Stimulated activated naive CD8-positive, alpha-beta T cell treated with anti-CD3 and anti-CD28 coated beads, Interleukin-15, Interleukin-2, amounts not matched to agents 100 ng/mL and 50 ng/mL, for 24 hours (primary cell): ENCODE measurements at regions not wholly inside any gene's neighbourhood (a gene's known extent, or its start where the extent isn't known, plus 50 kb on each side); places are given as distances from the start of the nearest gene placed in this dataset.
"Not testable (repeated sequence)": the region's sequence is repeated elsewhere in the genome, so short reads cannot be mapped to it uniquely, and the experiment has no call there.

Source experiments
- H3K27ac Mint-ChIP-seq: one replicate; pipeline ENCODE4 v1.8.0; 2021; ENCODE audit warnings: mild to moderate bottlenecking, mixed read lengths
- H3K27me3 Mint-ChIP-seq: one replicate; pipeline ENCODE4 v1.8.0; 2021; ENCODE audit warnings: mixed read lengths
- H3K36me3 Mint-ChIP-seq: one replicate; pipeline ENCODE4 v1.8.0; 2021; ENCODE audit warnings: low read depth, mixed read lengths
- H3K4me1 Mint-ChIP-seq: one replicate; pipeline ENCODE4 v1.8.0; 2021; ENCODE audit warnings: low read depth, mixed read lengths
- H3K4me3 Mint-ChIP-seq: one replicate; pipeline ENCODE4 v1.8.0; 2021; ENCODE audit warnings: mild to moderate bottlenecking, mixed read lengths
- H3K9me3 Mint-ChIP-seq: one replicate; pipeline ENCODE4 v1.8.0; 2021; ENCODE audit warnings: mixed read lengths

- H3K36me3 Mint-ChIP-seq = no peaks in the 10 kb centered on the region
- no peak overlapping the region for H3K4me3 Mint-ChIP-seq
- H3K4me1 Mint-ChIP-seq = no peaks in the 10 kb centered on the region
- H3K27ac Mint-ChIP-seq = no peak overlapping the region
- H3K27me3 Mint-ChIP-seq = no peaks in the 10 kb centered on the region
- no peaks in the 10 kb centered on the region for H3K9me3 Mint-ChIP-seq
Measured at GRCh38 chr5:17917465-17917864, 283.2 kb downstream of the TAF11L14 start.

- no peaks in the 10 kb centered on the region for H3K4me1 Mint-ChIP-seq
- no peak overlapping the region for H3K27ac Mint-ChIP-seq
- no peaks in the 10 kb centered on the region for H3K36me3 Mint-ChIP-seq
- H3K27me3 Mint-ChIP-seq = no peaks in the 10 kb centered on the region
- H3K4me3 Mint-ChIP-seq = no peak overlapping the region
- H3K9me3 Mint-ChIP-seq = no peaks in the 10 kb centered on the region
Measured at GRCh38 chr5:17918373-17919104, 284.3 kb downstream of the TAF11L14 start.

GRCh38 chr5:17925276-17925675, 291.0 kb downstream of the TAF11L14 start:
- H3K27ac Mint-ChIP-seq = no peak overlapping the region

GRCh38 chr5:17928581-17928981, 294.3 kb downstream of the TAF11L14 start:
- no peak overlapping the region for H3K4me3 Mint-ChIP-seq
- no peaks in the 10 kb centered on the region for H3K27me3 Mint-ChIP-seq
- no peaks in the 10 kb centered on the region for H3K4me1 Mint-ChIP-seq
- no peaks in the 10 kb centered on the region for H3K36me3 Mint-ChIP-seq
- H3K27ac Mint-ChIP-seq = no peak overlapping the region
- H3K9me3 Mint-ChIP-seq = peaks cover 18% of the 10 kb centered on the region

More at GRCh38 chr5:17925276-17925675, 291.0 kb downstream of the TAF11L14 start:
- Mint-ChIP-seq H3K27me3 (no peaks in the 10 kb centered on the region), H3K36me3 (no peaks in the 10 kb centered on the region), H3K9me3 (peaks cover 4% of the 10 kb centered on the region), H3K4me1 (no peaks in the 10 kb centered on the region), H3K4me3 (no peak overlapping the region)

GRCh38 chr5:17929171-17929570, 294.9 kb downstream of the TAF11L14 start:
- H3K4me3 Mint-ChIP-seq = no peak overlapping the region
- no peak overlapping the region for H3K27ac Mint-ChIP-seq
- H3K4me1 Mint-ChIP-seq = no peaks in the 10 kb centered on the region
- no peaks in the 10 kb centered on the region for H3K36me3 Mint-ChIP-seq
- H3K27me3 Mint-ChIP-seq = no peaks in the 10 kb centered on the region
- peaks cover 23% of the 10 kb centered on the region for H3K9me3 Mint-ChIP-seq

- Mint-ChIP-seq H3K4me1 (no peaks in the 10 kb centered on the region), H3K27me3 (no peaks in the 10 kb centered on the region), H3K27ac (no peak overlapping the region), H3K4me3 (no peak overlapping the region), H3K9me3 (peaks cover 28% of the 10 kb centered on the region), H3K36me3 (no peaks in the 10 kb centered on the region)
Measured at GRCh38 chr5:17930346-17930745, 296.1 kb downstream of the TAF11L14 start.

- Mint-ChIP-seq H3K27me3 (no peaks in the 10 kb centered on the region), H3K4me3 (no peak overlapping the region), H3K4me1 (no peaks in the 10 kb centered on the region), H3K9me3 (peaks cover 14% of the 10 kb centered on the region), H3K27ac (no peak overlapping the region), H3K36me3 (no peaks in the 10 kb centered on the region)
Measured at GRCh38 chr5:17944046-17944445, 309.8 kb downstream of the TAF11L14 start.

GRCh38 chr5:17947029-17947428, 312.8 kb downstream of the TAF11L14 start:
- H3K4me3 Mint-ChIP-seq = no peak overlapping the region
- H3K27ac Mint-ChIP-seq = no peak overlapping the region
- H3K27me3 Mint-ChIP-seq = no peaks in the 10 kb centered on the region
- H3K4me1 Mint-ChIP-seq = no peaks in the 10 kb centered on the region
- no peaks in the 10 kb centered on the region for H3K36me3 Mint-ChIP-seq
- H3K9me3 Mint-ChIP-seq = peaks cover 22% of the 10 kb centered on the region

- H3K4me3 Mint-ChIP-seq = no peak overlapping the region
Measured at GRCh38 chr5:17951392-17952169, 317.3 kb downstream of the TAF11L14 start.

GRCh38 chr5:17952231-17952630, 318.0 kb downstream of the TAF11L14 start:
- Mint-ChIP-seq H3K27me3 (no peaks in the 10 kb centered on the region), H3K36me3 (no peaks in the 10 kb centered on the region), H3K27ac (no peak overlapping the region), H3K9me3 (peaks cover 22% of the 10 kb centered on the region), H3K4me3 (no peak overlapping the region), H3K4me1 (no peaks in the 10 kb centered on the region)

More at GRCh38 chr5:17951392-17952169, 317.3 kb downstream of the TAF11L14 start:
- Mint-ChIP-seq H3K27me3 (no peaks in the 10 kb centered on the region), H3K9me3 (peaks cover 22% of the 10 kb centered on the region), H3K4me1 (no peaks in the 10 kb centered on the region), H3K27ac (no peak overlapping the region), H3K36me3 (no peaks in the 10 kb centered on the region)

GRCh38 chr5:17964067-17964466, 329.8 kb downstream of the TAF11L14 start:
- no peak overlapping the region for H3K27ac Mint-ChIP-seq
- peaks cover 15% of the 10 kb centered on the region for H3K9me3 Mint-ChIP-seq
- H3K36me3 Mint-ChIP-seq = no peaks in the 10 kb centered on the region
- no peak overlapping the region for H3K4me3 Mint-ChIP-seq
- no peaks in the 10 kb centered on the region for H3K4me1 Mint-ChIP-seq
- H3K27me3 Mint-ChIP-seq = no peaks in the 10 kb centered on the region

GRCh38 chr5:17966640-17967402, 332.6 kb downstream of the TAF11L14 start:
- Mint-ChIP-seq H3K4me3 (no peak overlapping the region), H3K4me1 (no peaks in the 10 kb centered on the region), H3K36me3 (no peaks in the 10 kb centered on the region), H3K9me3 (peaks cover 18% of the 10 kb centered on the region), H3K27me3 (no peaks in the 10 kb centered on the region), H3K27ac (no peak overlapping the region)

- Mint-ChIP-seq H3K9me3 (no peaks in the 10 kb centered on the region), H3K4me1 (no peaks in the 10 kb centered on the region), H3K4me3 (no peak overlapping the region), H3K27me3 (no peaks in the 10 kb centered on the region), H3K36me3 (no peaks in the 10 kb centered on the region), H3K27ac (no peak overlapping the region)
Measured at GRCh38 chr5:17976404-17976803, 342.1 kb downstream of the TAF11L14 start.

- Mint-ChIP-seq H3K4me1 (no peaks in the 10 kb centered on the region), H3K9me3 (no peaks in the 10 kb centered on the region), H3K4me3 (no peak overlapping the region), H3K36me3 (no peaks in the 10 kb centered on the region), H3K27ac (no peak overlapping the region), H3K27me3 (no peaks in the 10 kb centered on the region)
Measured at GRCh38 chr5:17978954-17979353, 344.7 kb downstream of the TAF11L14 start.

GRCh38 chr5:17982626-17983025, 348.4 kb downstream of the TAF11L14 start:
- H3K36me3 Mint-ChIP-seq, H3K4me3 Mint-ChIP-seq, H3K4me1 Mint-ChIP-seq, H3K27ac Mint-ChIP-seq, H3K27me3 Mint-ChIP-seq, H3K9me3 Mint-ChIP-seq: not testable (repeated sequence)
